Astrocyte (in vitro differentiated cells and primary cell): ENCODE measurements at regions not wholly inside any gene's neighbourhood (a gene's known extent, or its start where the extent isn't known, plus 50 kb on each side); places are given as distances from the start of the nearest gene placed in this dataset.

Source experiments
- CTCF ChIP-seq: IDR thresholded peaks from 2 replicates; pipeline ENCODE4 v1.5.1; 2011; ENCODE audit warnings: low read depth, mild to moderate bottlenecking, inconsistent platforms, low read length, moderate library complexity; ENCODE audit not compliant: insufficient read depth
- EZH2 ChIP-seq: IDR thresholded peaks from 2 replicates; pipeline ENCODE4 v1.6.1; 2012; ENCODE audit warnings: mild to moderate bottlenecking, low read length, inconsistent platforms; ENCODE audit not compliant: insufficient read depth

- TF ChIP-seq CTCF, result no peak
- no peak for TF ChIP-seq EZH2
Measured at GRCh38 chr10:60517805-60518204, 128.1 kb upstream of the ANK3 start.
